Heart left ventricle (tissue), 16 donors: ENCODE measurements at regions not wholly inside any gene's neighbourhood (a gene's known extent, or its start where the extent isn't known, plus 50 kb on each side); places are given as distances from the start of the nearest gene placed in this dataset.

Source experiments
- ATAC-seq, 4 donors: fragments of 200-7000 bp; cut with Tn5 transposase; one replicate each; pipeline ENCODE4 v1.9.1; 2020 to 2022; ENCODE audit warnings: moderate library complexity in 4 of 4, mild to moderate bottlenecking in 3 of 4, moderate number of reproducible peaks in 1 of 4
- DNase-seq, 5 donors: peaks; one replicate each; pipeline ENCODE4 v3.0.0-alpha.2; 2020
- H3K27ac ChIP-seq, 12 donors: fragments of 200-600 bp; sonication (generic) in 4 of 12; one replicate each; pipeline versions ENCODE4 v1.5.0 to v1.8.0; 2016 to 2022; ENCODE audit warnings: mild to moderate bottlenecking in 2 of 12
- H3K27me3 ChIP-seq, 9 donors: fragments of 200-600 bp; sonication (generic) in 2 of 9; one replicate each; pipeline versions ENCODE4 v1.5.1 to v1.8.0; 2016 to 2022; ENCODE audit warnings: mild to moderate bottlenecking in 3 of 9
- H3K36me3 ChIP-seq, 9 donors: fragments of 200-600 bp; sonication (generic) in 2 of 9; one replicate each; pipeline versions ENCODE4 v1.5.0 to v1.8.0; 2018 to 2022; ENCODE audit warnings: mild to moderate bottlenecking in 2 of 9
- H3K4me1 ChIP-seq, 12 donors: fragments of 200-600 bp; sonication (generic) in 4 of 12; one replicate each; pipeline versions ENCODE4 v1.5.0 to v1.8.0; 2016 to 2022; ENCODE audit warnings: mild to moderate bottlenecking in 3 of 12
- H3K4me3 ChIP-seq, 12 donors: fragments of 200-600 bp; sonication (generic) in 4 of 12; one replicate each; pipeline versions ENCODE4 v1.5.0 to v1.8.0; 2017 to 2022; ENCODE audit warnings: mild to moderate bottlenecking in 9 of 12, moderate library complexity in 4 of 12
- H3K9me3 ChIP-seq, 12 donors: fragments of 200-600 bp; sonication (generic) in 4 of 12; one replicate each; pipeline versions ENCODE4 v1.5.0 to v1.8.0; 2016 to 2022; ENCODE audit warnings: mild to moderate bottlenecking in 1 of 12
- CTCF ChIP-seq, 12 donors: fragments of 200-600 bp; sonication (generic) in 4 of 12; IDR thresholded peaks; one replicate each; pipeline versions ENCODE4 v1.5.0 to v1.8.0; 2018 to 2022; ENCODE audit warnings: antibody characterized with exemption in 12 of 12, mild to moderate bottlenecking in 5 of 12
- POLR2A ChIP-seq, 2 donors: fragments of 450-650 bp; IDR thresholded peaks; one replicate each; pipeline ENCODE4 v1.6.1; 2017; ENCODE audit warnings: antibody characterized with exemption in 2 of 2, mild to moderate bottlenecking in 2 of 2, moderate library complexity in 2 of 2
- WGBS, 4 donors: extraction: QIAGEN DNeasy Blood & Tissue Kit in 2 of 4; methylation state at CpG; one replicate each; pipeline versions ENCODE4 v1.1.5 to v1.1.7; 2013 to 2018; 5-methylcytosine and 5-hydroxymethylcytosine counted together
- intact Hi-C, 10 donors: fragments of 100-400 bp; cut with DNase I; formaldehyde crosslinking; loops; one replicate each; pipeline versions ENCODE4 v1.11.1 to v1.14.2; 2022
- donor health status: ischemic (EF 13 %, LVEDD 7.1; RV severe dilation, severe dysfunction).
- donor health status: healthy with polysubstance abuse.
- donor health status: DM: no; HTN: yes; CAD: no.
- donor health status: DM: no; HTN: no; CAD: no.
- donor health status: ischemic (EF 25% LVEDD 6.9; RV normal size, moderate dysfunction).
- donor health status: ischemic (EF 25% LVEDD 5.7; RV mildly dilated, moderate dysfunction).
- donor health status: healthy.
- donor health status: DM: yes; HTN: yes; CAD: no.
- donor health status: ischemic (EF 35%, LVEDD 5.7; RV mildly dilated, moderate dysfunction).
- donor health status: nonischemic (EF 11% LVEDD 7.7; RV severe dilation, severe dysfunction).
- donor health status: DM: yes; HTN: yes; CAD: no.
- donor health status: PGD.
- donor health status: ischemic (EF 29% LVEDD 5.4; RV normal size, mild dysfunction).
- donor health status: nonischemic (EF 23%, LVEDD 6.1; RV moderate dilation, normal function).

GRCh38 chr20:53891306-53891894, 179.0 kb downstream of the BCAS1 start:
- TF ChIP-seq CTCF (IDR thresholded peaks at IDR 0.05) = no peak
- no peak for TF ChIP-seq POLR2A (IDR thresholded peaks at IDR 0.05)
- Histone ChIP-seq H3K4me1 (peaks cover 0 to 21% (median 0%) of the 10 kb centered on the region in 12 donors), H3K36me3 (no peaks in the 10 kb centered on the region), H3K27ac (peak overlapping the region in 2 of 12 donors; percentile 9 to 19), H3K4me3 (no peak overlapping the region), H3K27me3 (no peaks in the 10 kb centered on the region), H3K9me3 (peaks cover 0 to 10% (median 5%) of the 10 kb centered on the region in 12 donors)
- DNase-seq (no peak), ATAC-seq (no peak)
- intact Hi-C loops = no loop called here
- WGBS, 4 donors = 80 to 87% (median 83%) methylated on average over 1 of the region's 1 CpG

GRCh38 chr20:53890443-53891305, 179.7 kb downstream of the BCAS1 start:
- Histone ChIP-seq H3K4me3 (no peak overlapping the region), H3K9me3 (peaks cover 0 to 10% (median 5%) of the 10 kb centered on the region in 12 donors), H3K27ac (peak overlapping the region in 1 of 12 donors; percentile 9), H3K4me1 (peaks cover 0 to 21% (median 0%) of the 10 kb centered on the region in 12 donors), H3K36me3 (no peaks in the 10 kb centered on the region), H3K27me3 (no peaks in the 10 kb centered on the region)
- TF ChIP-seq POLR2A (IDR thresholded peaks at IDR 0.05) (no peak), CTCF (IDR thresholded peaks at IDR 0.05) (no peak)
- 63 to 88% (median 77%) methylated on average over 6 of the region's 6 CpGs for WGBS, 4 donors
- ATAC-seq = no peak
- intact Hi-C loops = no loop called here
- no peak for DNase-seq

- Histone ChIP-seq H3K36me3 (no peaks in the 10 kb centered on the region), H3K9me3 (peaks cover 0 to 10% (median 5%) of the 10 kb centered on the region in 12 donors), H3K27me3 (no peaks in the 10 kb centered on the region), H3K4me3 (no peak overlapping the region), H3K4me1 (peaks cover 0 to 25% (median 0%) of the 10 kb centered on the region in 12 donors), H3K27ac (no peak overlapping the region)
- 94 to 96% (median 96%) methylated on average over 10 of the region's 10 CpGs for WGBS, 4 donors
- DNase-seq (no peak), ATAC-seq (no peak)
- no peak for TF ChIP-seq CTCF (IDR thresholded peaks at IDR 0.05)
- no peak for TF ChIP-seq POLR2A (IDR thresholded peaks at IDR 0.05)
- intact Hi-C loops = no loop called here
Observed at GRCh38 chr20:53889411-53890148, 180.8 kb downstream of the BCAS1 start.

- peaks cover 0 to 10% (median 5%) of the 10 kb centered on the region in 12 donors for H3K9me3 ChIP-seq
- 82 to 92% (median 89%) methylated on average over 3 of the region's 3 CpGs for WGBS, 4 donors
- intact Hi-C loops = no loop called here
- no peaks in the 10 kb centered on the region for H3K27me3 ChIP-seq
- TF ChIP-seq POLR2A (IDR thresholded peaks at IDR 0.05) (no peak), CTCF (IDR thresholded peaks at IDR 0.05) (no peak)
- H3K36me3 ChIP-seq = no peaks in the 10 kb centered on the region
- ATAC-seq (no peak), DNase-seq (no peak)
- peaks cover 0 to 25% (median 0%) of the 10 kb centered on the region in 12 donors for H3K4me1 ChIP-seq
- no peak overlapping the region for H3K4me3 ChIP-seq
- H3K27ac ChIP-seq = no peak overlapping the region
Observed at GRCh38 chr20:53888951-53889350, 181.4 kb downstream of the BCAS1 start.
